HK-2 (cell line): ENCODE measurements at regions not wholly inside any gene's neighbourhood (a gene's known extent, or its start where the extent isn't known, plus 50 kb on each side); places are given as distances from the start of the nearest gene placed in this dataset.

Experiments
- DNase-seq: peaks from one replicate; pipeline ENCODE4 v3.0.0-alpha.2; 2018; ENCODE audit not compliant: unreplicated experiment

GRCh38 chr2:120548627-120549608 lies 186.8 kb upstream of the GLI2 start:
- no peak for DNase-seq

DNA sequence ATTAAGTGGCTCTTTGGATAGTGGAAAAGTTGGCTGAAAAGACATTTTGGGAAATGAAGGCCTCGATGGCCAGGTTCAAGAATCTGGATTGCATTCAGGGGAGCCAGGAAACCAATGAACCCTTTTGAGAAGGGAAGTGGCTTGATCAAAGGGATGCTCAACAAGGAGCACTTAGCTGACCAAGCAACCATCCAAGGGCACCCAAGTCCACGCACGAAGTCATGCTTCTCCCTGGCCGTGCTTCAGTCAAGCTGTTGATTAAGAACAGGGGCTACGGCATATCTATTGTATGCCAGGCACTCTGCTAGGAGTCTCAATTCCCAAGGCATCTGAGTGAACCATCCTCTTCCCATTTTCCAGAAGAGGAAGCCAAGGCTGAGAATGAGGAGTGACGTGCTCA lies 185.8 kb upstream of the GLI2 start:
- no peak for DNase-seq

- DNase-seq = no peak
These were observed 185.4 kb upstream of the GLI2 start for GRCh38 chr2:120550282-120550681.

DNA sequence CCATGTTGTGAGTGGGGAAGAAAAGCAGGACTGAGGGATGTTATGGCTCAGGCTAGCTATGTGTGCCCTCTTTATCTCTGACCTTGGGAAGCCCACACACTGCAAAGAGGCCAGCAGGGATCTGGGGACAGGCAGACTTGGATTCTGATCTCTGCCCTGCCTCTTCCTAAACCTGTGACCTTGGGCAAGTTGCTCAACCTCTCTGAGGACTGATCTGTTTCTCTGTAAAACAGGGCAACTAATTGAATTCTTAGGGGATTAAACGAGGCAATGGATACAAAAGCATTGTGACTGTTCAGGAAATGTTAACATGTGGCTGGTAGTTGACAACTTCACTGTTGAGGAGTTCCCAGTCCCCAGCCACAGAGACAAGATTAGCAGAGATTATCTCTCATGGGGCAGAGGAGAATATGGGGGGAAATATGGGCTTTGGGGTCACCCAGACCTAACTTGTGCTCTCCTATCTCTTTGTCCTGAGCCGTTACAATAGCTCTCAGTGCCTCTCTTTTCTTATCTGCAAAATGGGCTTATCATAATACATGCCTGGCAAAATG lies 184.7 kb upstream of the GLI2 start:
- no peak for DNase-seq

GRCh38 chr2:120551522-120551921 lies 184.1 kb upstream of the GLI2 start:
- DNase-seq = no peak

DNA sequence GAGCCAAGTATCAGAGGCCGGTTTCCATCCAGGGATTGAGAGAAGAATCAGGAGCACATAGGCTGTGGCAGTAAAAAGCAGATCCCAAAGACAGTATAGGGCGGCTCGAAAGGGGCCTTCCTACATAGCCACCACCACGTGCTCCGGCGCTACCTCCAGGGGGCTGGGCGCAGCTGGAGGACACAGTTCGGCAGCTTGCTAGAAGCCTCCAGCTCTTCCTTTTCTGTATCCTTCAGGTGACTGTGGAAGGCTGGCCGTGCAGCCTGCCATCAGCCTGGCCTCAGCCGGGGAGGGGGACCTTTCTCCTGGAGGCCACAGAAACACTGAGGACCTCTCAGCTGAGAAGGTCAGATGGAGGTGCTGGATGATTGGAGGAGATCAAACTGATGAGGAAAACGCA lies 183.6 kb upstream of the GLI2 start:
- no peak for DNase-seq

DNA sequence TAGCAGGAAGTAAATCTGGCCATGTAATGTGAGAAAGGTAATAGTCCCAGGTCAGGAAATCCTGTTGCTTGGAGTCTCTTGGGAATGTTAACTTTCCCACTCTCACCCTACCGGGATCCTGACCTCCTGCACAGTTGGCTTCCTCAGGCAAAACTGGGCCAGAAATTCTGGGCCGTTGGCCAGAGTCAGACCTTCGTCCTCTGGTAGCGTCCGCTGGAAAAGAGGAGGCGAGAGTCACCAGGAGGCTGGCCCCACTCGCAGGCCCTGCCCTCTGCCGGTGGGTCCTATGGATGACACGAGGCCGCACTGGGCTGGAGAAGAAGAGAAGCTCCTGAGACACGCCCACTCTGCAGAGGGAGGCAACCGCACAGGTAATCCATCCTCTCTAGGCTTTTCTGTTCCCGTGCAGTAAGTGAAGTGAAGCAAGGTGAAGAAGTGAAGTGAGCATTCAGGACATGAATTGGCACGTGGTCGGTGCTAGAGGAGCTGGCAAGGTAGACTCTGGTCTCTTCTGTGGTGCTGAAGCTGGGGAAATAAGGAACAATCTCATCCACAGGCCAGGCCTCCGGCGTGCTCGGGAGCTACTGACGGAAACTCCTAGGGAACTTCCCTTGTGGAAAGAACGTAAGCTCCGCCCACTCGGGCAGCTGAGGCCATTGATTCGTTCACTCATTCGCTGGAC lies 182.7 kb upstream of the GLI2 start:
- peak; percentile 56 for DNase-seq

GRCh38 chr2:120554625-120555032 lies 181.0 kb upstream of the GLI2 start:
- no peak for DNase-seq

DNA sequence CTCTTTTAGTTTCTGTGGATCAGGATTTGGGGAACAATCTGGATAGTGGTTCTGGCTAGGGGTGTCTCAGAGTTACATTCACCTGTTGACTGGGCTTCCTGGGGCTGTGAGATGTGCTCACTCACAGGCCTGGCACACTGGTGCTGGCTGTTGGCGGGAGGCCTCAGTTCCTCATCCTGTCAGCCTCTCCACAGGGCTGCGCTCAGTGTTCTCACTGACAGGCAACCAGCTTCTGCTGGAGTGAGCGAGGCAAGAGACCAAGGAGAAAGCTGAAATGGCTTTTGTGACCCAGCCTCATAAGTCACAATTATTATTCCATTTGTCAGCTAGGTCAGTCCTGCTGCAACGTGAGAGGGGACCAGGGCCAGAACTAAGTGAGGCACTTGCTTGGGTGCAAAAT lies 180.6 kb upstream of the GLI2 start:
- DNase-seq = no peak

GRCh38 chr2:120556911-120557310 lies 178.8 kb upstream of the GLI2 start:
- DNase-seq = no peak

DNA sequence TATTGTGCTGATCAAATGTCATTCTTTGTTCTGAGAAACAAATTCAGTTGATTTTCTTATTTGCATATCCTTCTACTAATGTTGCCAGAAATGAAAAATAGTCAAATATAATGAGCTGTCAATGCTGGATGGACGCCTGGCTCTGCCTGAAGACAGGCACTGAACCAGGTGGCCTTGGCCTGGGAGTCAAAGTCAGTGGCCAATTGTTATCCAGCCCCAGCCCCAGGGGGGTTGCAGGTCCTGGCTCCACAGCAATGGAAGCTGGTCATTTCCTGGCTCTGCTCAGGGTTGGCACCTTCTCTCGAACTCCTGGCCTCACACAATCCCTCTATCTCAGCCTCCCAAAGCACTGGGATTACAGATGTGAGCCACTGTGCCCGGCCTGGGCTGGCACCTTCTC lies 176.8 kb upstream of the GLI2 start:
- no peak for DNase-seq

GRCh38 chr2:120559401-120559800 lies 176.3 kb upstream of the GLI2 start:
- DNase-seq = peak; percentile 9

- DNase-seq = no peak
These were observed 175.3 kb upstream of the GLI2 start for GRCh38 chr2:120560330-120560729.

DNA sequence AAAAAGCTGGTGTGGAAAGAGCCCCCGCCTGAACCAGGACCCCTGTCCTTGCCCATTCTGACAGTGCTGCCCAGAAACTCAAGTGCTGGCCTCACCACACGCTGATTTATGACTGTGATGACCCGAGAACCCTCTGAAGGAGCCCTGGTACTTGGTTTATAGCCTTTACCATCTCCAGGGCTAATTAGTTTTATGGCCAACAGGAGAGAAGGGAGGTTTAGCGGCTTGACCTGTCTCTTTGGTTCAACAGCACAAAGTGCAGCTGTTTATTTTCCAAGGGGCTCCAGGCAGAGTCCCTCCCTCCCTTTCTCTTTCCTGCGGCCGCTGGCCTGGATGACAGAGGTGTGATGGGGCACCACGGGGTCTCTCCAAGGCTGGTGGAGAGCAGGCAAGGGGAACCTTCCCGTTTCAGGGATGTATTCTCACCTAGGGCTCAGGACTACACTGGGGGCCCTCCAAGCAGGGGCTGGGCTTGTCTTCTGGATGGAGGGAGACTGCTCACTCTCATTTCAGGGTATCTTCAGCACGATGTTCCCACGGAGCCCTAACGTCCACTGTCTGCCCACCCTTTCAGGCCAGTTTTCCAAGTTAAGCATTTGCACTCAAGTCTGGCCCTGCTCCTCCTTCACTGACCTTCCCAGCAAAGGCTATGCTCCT lies 174.2 kb upstream of the GLI2 start:
- no peak for DNase-seq

GRCh38 chr2:120562218-120563005 lies 173.3 kb upstream of the GLI2 start:
- DNase-seq = no peak

GRCh38 chr2:120563616-120564015 lies 172.1 kb upstream of the GLI2 start:
- DNase-seq = no peak

DNA sequence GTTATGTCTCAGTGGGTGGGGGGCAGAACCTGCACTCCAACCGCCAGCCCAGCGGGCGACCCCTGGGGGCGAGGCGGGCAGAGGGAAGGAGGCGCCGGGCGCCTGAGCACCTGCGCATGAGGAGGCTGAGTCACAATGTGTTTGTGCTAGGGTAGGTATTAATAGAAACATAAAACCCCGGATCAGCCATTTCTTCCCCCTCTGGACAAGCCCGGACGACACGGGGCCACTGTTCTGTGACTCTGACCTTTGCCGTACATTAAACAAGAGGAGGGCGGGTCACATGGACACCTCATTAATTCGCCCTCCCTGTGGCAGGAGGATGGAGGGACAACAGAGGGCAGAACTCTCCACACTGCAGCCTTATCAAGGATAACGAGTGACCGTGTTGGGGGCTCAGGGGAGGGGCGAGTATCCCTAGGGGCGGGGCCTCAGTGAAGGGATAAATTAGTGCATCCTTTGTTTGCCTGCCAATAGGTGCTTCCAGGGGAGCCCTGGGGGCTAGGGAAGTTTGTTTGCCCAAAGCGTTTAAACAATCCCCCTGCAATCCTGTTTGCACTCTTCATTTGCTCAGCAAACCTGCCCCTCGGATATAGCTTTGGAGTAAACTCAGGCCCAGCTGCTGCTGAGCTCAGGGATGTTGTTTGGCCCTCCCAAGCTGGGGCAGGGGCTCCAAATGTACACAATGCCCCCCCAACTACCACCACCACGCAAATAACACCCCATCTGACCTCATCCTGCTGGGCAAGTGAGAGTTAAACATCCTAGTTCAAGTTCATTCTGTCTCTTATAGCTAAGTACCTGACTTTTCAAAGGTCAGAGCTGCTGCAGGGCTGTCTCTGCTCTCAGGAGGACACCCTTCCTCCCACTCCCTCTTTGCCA lies 171.2 kb upstream of the GLI2 start:
- no peak for DNase-seq

DNA sequence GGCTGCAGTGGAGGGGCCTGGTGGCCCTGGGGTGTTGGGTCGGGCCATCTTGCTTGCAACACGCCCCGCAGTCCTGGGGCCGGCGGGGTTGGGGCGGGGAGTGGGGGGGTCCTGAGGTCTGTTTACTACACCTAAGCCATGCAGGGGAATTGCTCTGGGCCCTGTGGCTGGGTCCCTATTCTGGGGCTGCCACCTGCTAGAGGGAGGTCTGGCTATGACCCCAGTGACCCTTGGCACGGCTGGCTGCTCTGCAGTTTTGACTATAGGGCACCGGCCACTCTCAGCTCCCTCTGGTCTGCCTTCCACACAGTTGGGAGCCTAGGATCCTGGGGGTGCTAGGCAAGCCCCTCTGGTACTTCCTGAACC lies 170.6 kb upstream of the GLI2 start:
- DNase-seq = no peak

GRCh38 chr2:120565929-120566328 lies 169.7 kb upstream of the GLI2 start:
- no peak for DNase-seq

- no peak for DNase-seq
These were observed 169.2 kb upstream of the GLI2 start for GRCh38 chr2:120566331-120567035.
